H1 (cell line): ENCODE measurements at regions not wholly inside any gene's neighbourhood (a gene's known extent, or its start where the extent isn't known, plus 50 kb on each side); places are given as distances from the start of the nearest gene placed in this dataset.

Experiments used
- CTBP2 ChIP-seq: IDR thresholded peaks from 2 replicates; pipeline ENCODE4 v1.7.0; 2011; ENCODE audit warnings: borderline replicate concordance, mild to moderate bottlenecking, moderate library complexity, mixed read lengths, low read length; ENCODE audit not compliant: insufficient read depth, insufficient read length
- EZH2 ChIP-seq: fragments of 200-600 bp; sonication (generic); IDR thresholded peaks from 2 replicates; pipeline ENCODE4 v1.7.1; 2012; ENCODE audit warnings: low read depth, mild to moderate bottlenecking, moderate library complexity, low read length, inconsistent platforms; ENCODE audit not compliant: severe bottlenecking
- JUND ChIP-seq: IDR thresholded peaks from 2 replicates; pipeline ENCODE4 v1.6.1; 2011; ENCODE audit warnings: mild to moderate bottlenecking, improper control_type of control experiment, low read length
- RNF2 ChIP-seq: fragments of 200-900, 300-1000 bp; sonication (generic); IDR thresholded peaks from 2 replicates; pipeline ENCODE4 v1.7.1; 2016; ENCODE audit warnings: borderline replicate concordance, low read depth, mild to moderate bottlenecking, antibody characterized with exemption, low read length; ENCODE audit not compliant: poor library complexity, severe bottlenecking; ENCODE audit errors: missing control alignments
- SIN3A ChIP-seq, 2 experiments: IDR thresholded peaks in 1 of 2; conservative IDR thresholded peaks in 1 of 2; 2 replicates each; pipeline ENCODE4 v1.6.1; 2011 to 2012; ENCODE audit warnings: low read length in 2 of 2, improper control_type of control experiment in 1 of 2, low read depth in 1 of 2, mild to moderate bottlenecking in 1 of 2
- SRF ChIP-seq: IDR thresholded peaks from 2 replicates; pipeline ENCODE4 v1.6.1; 2011; ENCODE audit warnings: mild to moderate bottlenecking, low read depth, low read length, moderate library complexity

- TF ChIP-seq CTBP2 = no peak
- TF ChIP-seq EZH2 = no peak
- TF ChIP-seq SIN3A (conservative IDR thresholded peaks at IDR 0.05 in 1 of 2, IDR thresholded peaks at IDR 0.05 in 1 of 2; ENCODE audit: low read depth in 1 of 2, low read length in 2 of 2) = no peak
- no peak for TF ChIP-seq RNF2
- no peak for TF ChIP-seq SRF
- no peak for TF ChIP-seq JUND
Measured at GRCh38 chr6:43877036-43877435, 107.0 kb downstream of the VEGFA start (continued).
